DMS114 treated with DMSO at 0.1 percent for 48 hours (cell line): ENCODE measurements at regions not wholly inside any gene's neighbourhood (a gene's known extent, or its start where the extent isn't known, plus 50 kb on each side); places are given as distances from the start of the nearest gene placed in this dataset.

ENCODE experiments used
- DNase-seq: peaks from one replicate; lab custom pipeline; 2025; ENCODE audit not compliant: unreplicated experiment; lab: John Stamatoyannopoulos, UW

DNA sequence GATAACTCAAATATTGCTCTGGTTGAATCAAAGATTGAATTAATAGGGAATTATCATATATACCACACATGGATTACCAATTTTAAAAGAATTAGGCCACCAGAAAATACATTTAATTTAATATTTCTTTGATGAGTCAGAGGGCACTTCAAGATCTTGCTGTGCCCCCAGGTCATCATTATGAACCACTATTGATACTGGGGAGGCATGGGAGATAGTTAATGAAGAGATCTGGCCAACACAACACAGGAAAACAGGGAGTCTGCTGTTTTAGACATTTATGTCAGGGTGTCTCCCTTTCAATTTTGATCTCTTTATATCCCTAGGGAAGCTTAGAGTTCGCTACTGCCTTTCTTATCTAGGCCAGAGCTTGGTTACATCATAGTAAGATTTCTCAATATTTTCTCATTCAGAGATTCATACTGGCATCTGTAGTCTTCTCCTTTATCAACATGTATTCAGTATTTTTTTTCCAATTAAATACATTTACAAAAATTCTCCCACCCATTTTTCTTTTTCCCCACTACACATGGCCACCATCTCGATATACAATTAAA, 158.3 kb upstream of the ZFHX3 start:
- DNase-seq, result no peak

- no peak for DNase-seq
Observed at GRCh38 chr16:73205153-73205886, 157.4 kb upstream of the ZFHX3 start.

GRCh38 chr16:73204359-73205152, 156.6 kb upstream of the ZFHX3 start:
- DNase-seq, result no peak

DNA sequence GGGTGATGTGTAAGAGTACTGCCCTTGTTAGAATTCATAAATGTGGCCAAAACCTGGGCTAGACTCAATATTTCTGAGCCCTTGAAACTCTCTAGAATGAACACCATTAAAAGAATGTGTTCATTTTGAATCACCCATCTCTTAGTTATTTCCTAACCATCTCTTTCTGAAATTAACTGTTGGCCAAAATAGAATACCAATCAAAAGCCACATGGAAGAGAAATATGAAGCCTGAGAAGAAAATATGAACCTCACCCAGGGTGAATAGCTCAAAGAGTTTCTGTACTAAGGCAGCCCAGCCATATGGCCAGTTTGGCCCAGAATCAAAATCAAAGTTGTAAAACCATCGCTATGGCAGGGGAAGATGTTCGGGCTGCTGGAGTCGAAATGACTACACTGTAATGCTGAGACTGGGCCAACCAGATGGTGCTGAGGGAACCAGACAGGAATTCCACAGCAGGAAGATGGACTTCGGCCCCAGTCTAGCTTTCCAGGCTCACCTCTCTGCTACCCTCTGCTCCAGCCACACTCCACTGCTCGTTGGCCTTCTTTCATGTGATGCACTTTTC, 154.3 kb upstream of the ZFHX3 start:
- DNase-seq, result no peak

GRCh38 chr16:73199214-73199613, 151.3 kb upstream of the ZFHX3 start:
- DNase-seq, result peak; percentile 30

DNA sequence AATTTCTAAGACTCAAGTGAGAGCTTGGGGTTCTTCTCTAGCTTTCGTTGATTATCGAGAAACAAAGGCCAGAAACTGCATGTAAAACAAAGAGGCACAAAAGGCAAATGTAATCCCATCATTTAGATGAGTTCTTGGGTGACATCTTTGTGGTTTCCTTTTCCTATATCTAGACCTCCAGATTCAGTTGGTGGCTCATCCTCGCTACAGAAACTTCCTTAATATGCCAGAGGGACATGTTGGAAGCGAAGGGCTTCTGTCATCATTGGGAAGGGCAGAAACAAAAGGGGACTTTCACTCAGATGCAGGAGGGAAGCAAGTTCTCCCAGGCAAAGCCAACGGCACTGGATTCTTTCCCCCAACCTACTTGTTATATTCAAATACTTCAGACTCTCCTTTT, 150.6 kb upstream of the ZFHX3 start:
- DNase-seq, result no peak

- DNase-seq, result no peak
Observed at GRCh38 chr16:73197598-73197997, 149.7 kb upstream of the ZFHX3 start.

GRCh38 chr16:73196670-73197069, 148.7 kb upstream of the ZFHX3 start:
- no peak for DNase-seq

- DNase-seq, result no peak
Observed at GRCh38 chr16:73193464-73193863, 145.5 kb upstream of the ZFHX3 start.

- no peak for DNase-seq
Observed at GRCh38 chr16:73192232-73192894, 144.4 kb upstream of the ZFHX3 start.

DNA sequence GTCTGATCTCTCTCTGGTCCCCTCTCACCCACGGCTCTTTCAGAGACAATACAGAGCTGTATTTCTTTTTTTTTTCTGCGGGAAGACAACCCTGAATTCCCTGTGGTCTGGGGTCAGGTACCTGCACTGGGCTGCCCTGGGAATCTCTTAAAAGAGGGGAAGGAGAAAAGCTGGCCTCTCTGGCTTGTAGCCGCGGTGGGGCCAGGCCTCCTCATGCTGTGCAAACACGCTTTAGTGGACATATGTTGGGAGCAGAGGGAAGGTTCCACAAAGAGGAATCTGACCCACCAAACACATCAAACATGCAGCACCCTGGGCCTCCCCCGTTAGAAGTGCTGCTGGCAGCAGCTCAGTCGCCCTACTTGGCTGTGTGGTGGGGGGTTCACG, 143.7 kb upstream of the ZFHX3 start:
- no peak for DNase-seq

DNA sequence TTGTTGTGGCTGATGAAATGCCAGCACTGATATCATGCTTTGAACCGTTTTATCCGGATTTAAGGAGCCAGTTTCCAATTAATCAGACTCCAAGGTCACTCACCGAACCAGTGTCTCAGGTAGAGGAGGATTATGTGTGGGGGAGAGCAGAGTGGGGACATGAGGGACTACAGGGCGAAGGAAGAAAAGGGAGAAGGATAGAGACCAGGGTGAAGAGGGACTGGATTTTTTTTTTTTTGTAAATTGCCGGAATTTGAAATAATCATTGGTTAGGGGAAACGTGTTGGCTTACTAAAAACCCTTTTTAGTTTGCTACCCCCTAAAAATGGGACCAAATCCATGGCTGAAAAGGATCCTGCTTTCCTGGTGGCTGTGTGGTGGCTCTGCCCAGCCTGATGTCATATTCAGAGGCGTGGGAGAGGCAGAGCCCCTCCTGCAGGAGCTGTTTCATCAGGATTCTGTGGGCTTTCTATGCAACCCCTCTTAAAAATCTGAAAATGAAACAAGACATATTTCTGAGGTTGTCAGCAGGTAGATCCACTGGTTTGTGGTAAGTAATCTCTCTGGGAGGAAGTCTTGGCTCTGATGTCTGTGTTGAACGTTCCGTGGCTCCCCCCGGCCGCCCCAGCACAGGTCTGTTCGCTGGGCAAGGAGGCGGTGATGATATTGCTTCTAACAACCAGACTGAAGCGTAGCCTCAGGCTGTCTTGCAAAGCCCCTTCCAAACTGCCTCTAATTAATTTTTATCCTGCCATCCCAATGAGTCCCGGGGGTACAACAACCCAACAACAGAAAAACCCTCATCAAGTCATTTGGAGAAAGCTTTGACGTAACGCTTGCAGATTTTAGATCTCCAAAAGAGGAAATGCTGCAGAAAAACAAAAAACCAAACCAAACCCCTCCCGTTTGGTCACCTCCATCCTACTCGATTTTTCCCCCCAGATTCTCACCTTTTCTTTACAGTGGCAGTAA, 143.0 kb upstream of the ZFHX3 start:
- DNase-seq, result no peak

- no peak for DNase-seq
Observed at GRCh38 chr16:73190256-73190655, 142.3 kb upstream of the ZFHX3 start.

DNA sequence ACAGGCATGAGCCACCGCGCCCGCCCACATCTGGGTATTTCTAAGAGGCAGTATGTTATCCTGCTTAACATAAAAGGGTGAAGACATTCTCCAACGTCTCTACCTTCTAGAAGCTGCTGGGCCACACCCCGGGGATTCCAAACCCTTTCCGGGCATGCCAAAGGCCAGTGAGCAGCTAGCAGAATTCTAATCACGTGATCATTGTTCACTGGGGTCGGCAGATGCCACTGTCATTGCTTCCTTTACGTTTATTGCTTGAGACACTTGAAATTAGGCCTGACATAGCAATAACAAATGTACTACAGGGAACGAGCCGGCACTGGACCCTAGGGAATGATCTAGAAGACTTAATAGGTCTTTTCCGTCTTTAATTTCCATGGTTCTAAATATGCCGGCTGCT, 141.2 kb upstream of the ZFHX3 start:
- no peak for DNase-seq

GRCh38 chr16:73186752-73187601, 139.0 kb upstream of the ZFHX3 start:
- no peak for DNase-seq

GRCh38 chr16:73185737-73186136, 137.8 kb upstream of the ZFHX3 start:
- no peak for DNase-seq

- no peak for DNase-seq
Observed at GRCh38 chr16:73183611-73184092, 135.7 kb upstream of the ZFHX3 start.

GRCh38 chr16:73179705-73180331, 131.9 kb upstream of the ZFHX3 start:
- no peak for DNase-seq
